Adrenal gland (tissue), 5 donors: ENCODE measurements at regions not wholly inside any gene's neighbourhood (a gene's known extent, or its start where the extent isn't known, plus 50 kb on each side); places are given as distances from the start of the nearest gene placed in this dataset.

Experiments
- POLR2A ChIP-seq, 2 donors: fragments of 450-650 bp; IDR thresholded peaks; one replicate each; pipeline ENCODE4 v1.6.1; 2017; ENCODE audit warnings: antibody characterized with exemption in 2 of 2, mild to moderate bottlenecking in 2 of 2, moderate library complexity in 1 of 2
- TF ChIP-seq, protein P1 (sequence below), 6 experiments: fragments of 450-650 bp in 4 of 6; fragments of 200-600 bp in 2 of 6; sonication (generic) in 1 of 6; IDR thresholded peaks; 1 replicate in 5 of 6; 2 replicates in 1 of 6; pipeline versions ENCODE4 v1.5.1 to v1.8.0; 2016 to 2021; ENCODE audit warnings: antibody characterized with exemption in 6 of 6, mild to moderate bottlenecking in 2 of 6, moderate library complexity in 1 of 6
- donor health status: DM: no; HTN: no; CAD: no.

DNA sequence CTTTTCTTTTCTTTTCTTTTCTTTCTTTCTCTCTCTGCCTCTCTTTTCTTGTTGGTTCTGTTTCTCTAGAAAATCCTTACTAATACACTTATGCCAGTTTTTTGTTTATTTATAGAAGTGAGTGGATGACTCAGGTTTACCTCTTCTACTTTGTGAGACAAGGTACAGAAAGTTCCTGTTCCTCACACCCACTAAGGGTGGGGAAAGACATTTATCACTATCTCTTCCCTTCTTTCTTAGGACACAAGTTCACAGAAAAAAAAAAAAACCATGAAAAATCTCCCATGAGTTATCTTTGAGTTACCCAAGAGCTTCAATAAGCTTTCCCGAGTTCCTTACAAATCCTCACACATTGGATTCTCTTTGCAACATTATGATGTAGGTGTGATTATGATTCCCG is 60.9 kb upstream of the CD180 start:
- TF ChIP-seq POLR2A (IDR thresholded peaks at IDR 0.05), result no peak
- TF ChIP-seq, protein P1, sequence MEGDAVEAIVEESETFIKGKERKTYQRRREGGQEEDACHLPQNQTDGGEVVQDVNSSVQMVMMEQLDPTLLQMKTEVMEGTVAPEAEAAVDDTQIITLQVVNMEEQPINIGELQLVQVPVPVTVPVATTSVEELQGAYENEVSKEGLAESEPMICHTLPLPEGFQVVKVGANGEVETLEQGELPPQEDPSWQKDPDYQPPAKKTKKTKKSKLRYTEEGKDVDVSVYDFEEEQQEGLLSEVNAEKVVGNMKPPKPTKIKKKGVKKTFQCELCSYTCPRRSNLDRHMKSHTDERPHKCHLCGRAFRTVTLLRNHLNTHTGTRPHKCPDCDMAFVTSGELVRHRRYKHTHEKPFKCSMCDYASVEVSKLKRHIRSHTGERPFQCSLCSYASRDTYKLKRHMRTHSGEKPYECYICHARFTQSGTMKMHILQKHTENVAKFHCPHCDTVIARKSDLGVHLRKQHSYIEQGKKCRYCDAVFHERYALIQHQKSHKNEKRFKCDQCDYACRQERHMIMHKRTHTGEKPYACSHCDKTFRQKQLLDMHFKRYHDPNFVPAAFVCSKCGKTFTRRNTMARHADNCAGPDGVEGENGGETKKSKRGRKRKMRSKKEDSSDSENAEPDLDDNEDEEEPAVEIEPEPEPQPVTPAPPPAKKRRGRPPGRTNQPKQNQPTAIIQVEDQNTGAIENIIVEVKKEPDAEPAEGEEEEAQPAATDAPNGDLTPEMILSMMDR (IDR thresholded peaks at IDR 0.05), result no peak
